Mammary epithelial cell (primary cell): ENCODE measurements at regions not wholly inside any gene's neighbourhood (a gene's known extent, or its start where the extent isn't known, plus 50 kb on each side); places are given as distances from the start of the nearest gene placed in this dataset.

Experiments used
- CTCF ChIP-seq, 2 donors: IDR thresholded peaks in 1 of 2; conservative IDR thresholded peaks in 1 of 2; 2 replicates each; pipeline ENCODE4 v1.5.1; 2011 to 2012; ENCODE audit warnings: inconsistent platforms in 2 of 2, low read length in 2 of 2, mild to moderate bottlenecking in 2 of 2, control low read depth in 1 of 2, low read depth in 1 of 2; ENCODE audit not compliant: insufficient read depth in 1 of 2; ENCODE audit errors: extremely low read depth in 1 of 2
- EZH2 ChIP-seq: IDR thresholded peaks from 2 replicates; pipeline ENCODE4 v1.6.1; 2012; ENCODE audit warnings: low read length, inconsistent platforms, borderline replicate concordance

GRCh38 chr4:31379364-31379763, 659.2 kb downstream of the PCDH7 start:
- TF ChIP-seq EZH2 = no peak
- TF ChIP-seq CTCF (conservative IDR thresholded peaks at IDR 0.05 in 1 of 2, IDR thresholded peaks at IDR 0.05 in 1 of 2; ENCODE audit: extremely low read depth in 1 of 2, insufficient read depth in 1 of 2, low read depth in 1 of 2, low read length in 2 of 2) = no peak
